ENCODE measurements at regions not wholly inside any gene's neighbourhood (a gene's known extent, or its start where the extent isn't known, plus 50 kb on each side); places are given as distances from the start of the nearest gene placed in this dataset.

DNA sequence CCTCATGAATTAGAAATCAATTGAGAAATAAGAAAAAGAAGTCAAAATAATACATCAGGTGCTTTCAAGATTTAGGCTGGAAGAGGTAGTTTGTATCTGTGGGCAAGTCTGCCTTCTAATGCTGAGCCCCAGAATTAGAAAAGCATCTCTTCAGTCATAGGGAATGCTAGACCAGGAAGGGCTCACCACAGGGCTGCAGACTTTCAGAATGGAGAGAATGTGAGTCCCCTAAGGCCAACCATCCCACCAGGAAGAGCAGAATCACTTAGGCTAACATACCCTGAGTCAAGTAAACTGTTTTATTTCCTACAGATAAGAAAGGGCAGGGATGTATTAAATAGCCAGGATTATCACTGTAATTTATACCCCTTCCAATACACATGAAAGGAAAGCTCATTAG lies 510.2 kb downstream of the RNF144B start:
- TF ChIP-seq EP300 (IDR thresholded peaks at IDR 0.05) = no peak
- TF ChIP-seq, protein P1, sequence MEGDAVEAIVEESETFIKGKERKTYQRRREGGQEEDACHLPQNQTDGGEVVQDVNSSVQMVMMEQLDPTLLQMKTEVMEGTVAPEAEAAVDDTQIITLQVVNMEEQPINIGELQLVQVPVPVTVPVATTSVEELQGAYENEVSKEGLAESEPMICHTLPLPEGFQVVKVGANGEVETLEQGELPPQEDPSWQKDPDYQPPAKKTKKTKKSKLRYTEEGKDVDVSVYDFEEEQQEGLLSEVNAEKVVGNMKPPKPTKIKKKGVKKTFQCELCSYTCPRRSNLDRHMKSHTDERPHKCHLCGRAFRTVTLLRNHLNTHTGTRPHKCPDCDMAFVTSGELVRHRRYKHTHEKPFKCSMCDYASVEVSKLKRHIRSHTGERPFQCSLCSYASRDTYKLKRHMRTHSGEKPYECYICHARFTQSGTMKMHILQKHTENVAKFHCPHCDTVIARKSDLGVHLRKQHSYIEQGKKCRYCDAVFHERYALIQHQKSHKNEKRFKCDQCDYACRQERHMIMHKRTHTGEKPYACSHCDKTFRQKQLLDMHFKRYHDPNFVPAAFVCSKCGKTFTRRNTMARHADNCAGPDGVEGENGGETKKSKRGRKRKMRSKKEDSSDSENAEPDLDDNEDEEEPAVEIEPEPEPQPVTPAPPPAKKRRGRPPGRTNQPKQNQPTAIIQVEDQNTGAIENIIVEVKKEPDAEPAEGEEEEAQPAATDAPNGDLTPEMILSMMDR (IDR thresholded peaks at IDR 0.05) = no peak
- TF ChIP-seq POLR2A (IDR thresholded peaks at IDR 0.05; ENCODE audit: low read depth) = no peak
- TF ChIP-seq POLR2AphosphoS5 (IDR thresholded peaks at IDR 0.05) = no peak

Data from esophagus muscularis mucosa (tissue), 4 donors.